HepG2 (cell line): ENCODE measurements at regions not wholly inside any gene's neighbourhood (a gene's known extent, or its start where the extent isn't known, plus 50 kb on each side); places are given as distances from the start of the nearest gene placed in this dataset.

Experiments
- ATAC-seq: fragments of 200-7000 bp; cut with Tn5 transposase; 3 replicates; pipeline ENCODE4 v1.9.1; 2020; ENCODE audit warnings: mild to moderate bottlenecking, moderate library complexity
- BruUV-seq: library from RNA; stranded (reverse); fragments of 400-500 nt; replicated peaks from 2 replicates; lab custom pipeline; 2021; lab: Mats Ljungman, UMichigan
- CTCF ChIA-PET: fragments of 300-600 bp; formaldehyde crosslinking; extraction: SDS; loops from one replicate; lab custom pipeline; 2021; ENCODE audit warnings: low total read pairs, inconsistent platforms, low intra/inter-chr PET ratio; lab: Yijun Ruan, JAX
- POLR2A ChIA-PET: fragments of 350-600 bp; sonication (Branson Sonifier 250); formaldehyde crosslinking; loops from one replicate; lab custom pipeline; 2020; ENCODE audit warnings: antibody characterized with exemption, inconsistent platforms; lab: Yijun Ruan, JAX
- DNase-seq: peaks from one replicate; pipeline ENCODE4 v3.0.0-alpha.2; 2015; ENCODE audit warnings: low spot score
- FAIRE-seq: peaks from 3 replicates; lab custom pipeline; 2011; peaks lifted over from hg19 to GRCh38; lab: Jason Lieb, UNC
- H2AFZ ChIP-seq: one replicate; pipeline ENCODE4 v1.6.1; 2011; ENCODE audit warnings: low read length, inconsistent platforms
- H3K27ac ChIP-seq: fragments of 300-600 bp; 3 replicates; pipeline ENCODE4 v1.8.0; 2011; ENCODE audit warnings: mixed run types, mild to moderate bottlenecking, mixed read lengths, low read length, inconsistent platforms; ENCODE audit not compliant: insufficient read depth; ENCODE audit errors: extremely low read length
- H3K27me3 ChIP-seq, 2 experiments: fragments of 200-600 bp in 1 of 2; 2 replicates in 1 of 2; 3 replicates in 1 of 2; pipeline versions ENCODE4 v1.6.0 to v1.8.0; 2011; ENCODE audit warnings: low read length in 2 of 2, mild to moderate bottlenecking in 2 of 2, moderate library complexity in 2 of 2, inconsistent platforms in 1 of 2; ENCODE audit not compliant: insufficient read depth in 2 of 2, control insufficient read depth in 1 of 2
- H3K36me3 ChIP-seq, 2 experiments: fragments of 200-600 bp in 1 of 2; replicated peaks in 1 of 2; 2 replicates in 1 of 2; 3 replicates in 1 of 2; pipeline versions ENCODE4 v1.5.1 to v1.8.0; 2011; ENCODE audit warnings: low read length in 2 of 2, inconsistent platforms in 1 of 2; ENCODE audit not compliant: insufficient read depth in 2 of 2, control insufficient read depth in 1 of 2
- H3K4me1 ChIP-seq: 2 replicates; pipeline ENCODE4 v1.5.1; 2012; ENCODE audit warnings: low read length, inconsistent platforms; ENCODE audit not compliant: insufficient read depth
- H3K4me2 ChIP-seq: 2 replicates; pipeline ENCODE4 v1.6.0; 2011; ENCODE audit warnings: low read depth, low read length, inconsistent platforms
- H3K4me3 ChIP-seq, 3 experiments: fragments of 200-600 bp in 1 of 3; sonication (generic), shearing (Covaris generic) in 1 of 3; replicated peaks in 1 of 3; 2 replicates each; pipeline ENCODE4 v1.5.1; 2011 to 2016; ENCODE audit warnings: low read length in 3 of 3, inconsistent platforms in 2 of 3, low read depth in 2 of 3, mild to moderate bottlenecking in 2 of 3, control low read depth in 1 of 3, mixed read lengths in 1 of 3; ENCODE audit not compliant: insufficient read depth in 1 of 3
- H3K79me2 ChIP-seq: one replicate; pipeline ENCODE4 v1.6.1; 2011; ENCODE audit warnings: low read length, inconsistent platforms; ENCODE audit not compliant: insufficient read depth
- H3K9ac ChIP-seq: 2 replicates; pipeline ENCODE4 v1.6.0; 2011; ENCODE audit warnings: mild to moderate bottlenecking, low read depth, low read length, inconsistent platforms; ENCODE audit not compliant: insufficient read depth
- H3K9me3 ChIP-seq: 2 replicates; pipeline ENCODE4 v1.5.1; 2012; ENCODE audit warnings: mild to moderate bottlenecking, low read length
- H4K20me1 ChIP-seq: 2 replicates; pipeline ENCODE4 v1.6.0; 2011; ENCODE audit warnings: inconsistent platforms, mild to moderate bottlenecking, low read length, moderate library complexity; ENCODE audit not compliant: insufficient read depth
- GABPB1 ChIP-seq: IDR thresholded peaks from 2 replicates; pipeline ENCODE4 v1.6.1; 2016; ENCODE audit warnings: mild to moderate bottlenecking, missing genetic modification reagents, moderate library complexity, missing compliant biosample characterization
- HMG20B ChIP-seq: conservative IDR thresholded peaks from 2 replicates; pipeline ENCODE4 v1.6.1; 2016; ENCODE audit warnings: missing genetic modification reagents, missing compliant biosample characterization
- HNRNPH1 ChIP-seq: fragments of 200-400 bp; formaldehyde crosslinking; optimal IDR thresholded peaks from 2 replicates; pipeline ENCODE3; 2017; ENCODE audit warnings: mild to moderate bottlenecking, low read depth, low read length
- NCOA2 ChIP-seq: sonication (generic); formaldehyde crosslinking; IDR thresholded peaks from 2 replicates; pipeline ENCODE4 v1.8.0; 2022; ENCODE audit warnings: inconsistent platforms
- POLR2G ChIP-seq: fragments of 200-400 bp; formaldehyde crosslinking; IDR thresholded peaks from 2 replicates; pipeline ENCODE4 v1.6.1; 2018; ENCODE audit warnings: mild to moderate bottlenecking, low read depth, low read length, moderate library complexity
- RARA ChIP-seq: IDR thresholded peaks from 2 replicates; pipeline ENCODE4 v1.6.1; 2016; ENCODE audit warnings: missing genetic modification reagents, missing compliant biosample characterization
- ZNF674 ChIP-seq: sonication (generic); formaldehyde crosslinking; IDR thresholded peaks from 2 replicates; pipeline ENCODE4 v1.5.0; 2020; ENCODE audit warnings: low read depth, mild to moderate bottlenecking, missing genetic modification reagents
- WGBS: methylation state at CpG from one replicate; pipeline ENCODE4 v1.1.6; 2017; ENCODE audit warnings: low lambda C conversion rate; 5-methylcytosine and 5-hydroxymethylcytosine counted together
- in situ Hi-C: cut with HindIII; loops from 2 replicates; pipeline ENCODE4 v1.10.0; 2017; ENCODE audit warnings: low pct_unique_long_range_greater_than_20kb; ENCODE audit not compliant: extremely low pct_ligation_motif_present
- intact Hi-C: fragments of 100-400 bp; cut with micrococcal nuclease; formaldehyde crosslinking; loops from one replicate; pipeline ENCODE4 v1.10.0; 2022; ENCODE audit not compliant: unreplicated experiment
- TF ChIP-seq, protein P1 (sequence below): sonication (generic); formaldehyde crosslinking; IDR thresholded peaks from 2 replicates; pipeline ENCODE4 v1.4.0; 2020; ENCODE audit warnings: mild to moderate bottlenecking, missing genetic modification reagents
- TF ChIP-seq, protein P2 (sequence below): sonication (generic); formaldehyde crosslinking; IDR thresholded peaks from 2 replicates; pipeline ENCODE4 v1.5.0; 2020; ENCODE audit warnings: missing genetic modification reagents

- Histone ChIP-seq H3K79me2 (no peaks in the 10 kb centered on the region), H3K36me3 (no peaks in the 10 kb centered on the region), H3K4me2 (no peak overlapping the region), H2AFZ (no peak overlapping the region), H3K27ac (no peak overlapping the region), H3K4me3 (no peak overlapping the region), H3K9me3 (no peaks in the 10 kb centered on the region), H3K4me1 (no peaks in the 10 kb centered on the region), H4K20me1 (no peaks in the 10 kb centered on the region), H3K9ac (no peak overlapping the region), H3K27me3 (no peaks in the 10 kb centered on the region)
- in situ Hi-C loops (no loop called here), intact Hi-C loops (no loop called here)
- 80% methylated on average over 2 of the region's 2 CpGs for WGBS
- no peak for FAIRE-seq
- BruUV-seq: no TSS peak
- ChIA-PET POLR2A (no interaction called here), CTCF (no interaction called here)
- TF ChIP-seq NCOA2 (CRISPR knock-in tag) (no peak), RARA (CRISPR knock-in tag) (no peak), HMG20B (CRISPR knock-in tag) (no peak), GABPB1 (CRISPR knock-in tag) (no peak), ZNF674 (CRISPR knock-in tag) (no peak), HNRNPH1 (no peak), POLR2G (no peak)
- TF ChIP-seq, protein P1, sequence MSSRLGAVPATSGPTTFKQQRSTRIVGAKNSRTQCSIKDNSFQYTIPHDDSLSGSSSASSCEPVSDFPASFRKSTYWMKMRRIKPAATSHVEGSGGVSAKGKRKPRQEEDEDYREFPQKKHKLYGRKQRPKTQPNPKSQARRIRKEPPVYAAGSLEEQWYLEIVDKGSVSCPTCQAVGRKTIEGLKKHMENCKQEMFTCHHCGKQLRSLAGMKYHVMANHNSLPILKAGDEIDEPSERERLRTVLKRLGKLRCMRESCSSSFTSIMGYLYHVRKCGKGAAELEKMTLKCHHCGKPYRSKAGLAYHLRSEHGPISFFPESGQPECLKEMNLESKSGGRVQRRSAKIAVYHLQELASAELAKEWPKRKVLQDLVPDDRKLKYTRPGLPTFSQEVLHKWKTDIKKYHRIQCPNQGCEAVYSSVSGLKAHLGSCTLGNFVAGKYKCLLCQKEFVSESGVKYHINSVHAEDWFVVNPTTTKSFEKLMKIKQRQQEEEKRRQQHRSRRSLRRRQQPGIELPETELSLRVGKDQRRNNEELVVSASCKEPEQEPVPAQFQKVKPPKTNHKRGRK (CRISPR knock-in tag): no peak
- TF ChIP-seq, protein P2, sequence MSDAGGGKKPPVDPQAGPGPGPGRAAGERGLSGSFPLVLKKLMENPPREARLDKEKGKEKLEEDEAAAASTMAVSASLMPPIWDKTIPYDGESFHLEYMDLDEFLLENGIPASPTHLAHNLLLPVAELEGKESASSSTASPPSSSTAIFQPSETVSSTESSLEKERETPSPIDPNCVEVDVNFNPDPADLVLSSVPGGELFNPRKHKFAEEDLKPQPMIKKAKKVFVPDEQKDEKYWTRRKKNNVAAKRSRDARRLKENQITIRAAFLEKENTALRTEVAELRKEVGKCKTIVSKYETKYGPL (CRISPR knock-in tag): no peak
- no peak for ATAC-seq
- DNase-seq: no peak
Measured at GRCh38 chr2:207279520-207279919, 113.8 kb upstream of the KLF7 start.
